HG02763 (cell line): ENCODE measurements at regions not wholly inside any gene's neighbourhood (a gene's known extent, or its start where the extent isn't known, plus 50 kb on each side); places are given as distances from the start of the nearest gene placed in this dataset.

Experiments
- ATAC-seq: cut with Tn5 transposase; IDR thresholded peaks from one replicate; pipeline ENCODE4 v1.9.1; 2021; ENCODE audit warnings: mild to moderate bottlenecking, moderate library complexity; ENCODE audit not compliant: unreplicated experiment

DNA sequence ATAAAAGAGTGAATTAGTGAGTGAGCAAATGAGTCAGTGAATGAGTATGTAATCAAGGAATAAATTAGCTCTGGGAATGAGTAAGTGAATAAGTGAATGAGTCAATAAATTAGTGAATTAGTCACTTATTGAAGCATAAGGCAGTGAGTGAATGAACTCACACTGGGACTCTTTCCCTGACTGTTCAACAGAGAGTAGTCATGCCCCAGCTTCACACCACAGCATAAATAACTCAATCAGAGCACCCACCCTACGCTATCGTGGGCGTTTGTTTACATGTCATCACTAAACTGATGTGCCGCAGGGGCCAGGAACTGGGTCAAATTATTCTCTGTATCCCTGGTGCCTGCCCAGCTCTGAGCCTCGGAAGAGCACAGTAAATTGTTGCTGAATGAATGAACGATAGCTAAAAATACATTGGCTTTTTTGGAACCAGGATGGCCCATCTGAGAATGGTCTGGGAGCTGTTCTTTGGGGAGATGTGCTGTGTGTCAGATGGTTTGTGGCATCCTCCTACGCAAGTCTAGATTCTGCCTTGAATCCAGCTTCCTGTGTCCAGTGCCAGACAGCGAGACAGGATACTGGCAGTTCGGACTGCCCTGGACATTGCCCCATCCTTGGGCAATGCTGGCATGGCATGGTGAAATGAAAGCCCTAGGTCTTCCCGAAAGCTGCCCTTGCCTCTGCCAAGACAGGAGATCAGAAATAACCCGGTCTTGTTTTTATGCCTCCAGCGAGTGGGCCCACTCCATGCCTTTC, 98.0 kb upstream of the RTL1 start:
- ATAC-seq: no peak

DNA sequence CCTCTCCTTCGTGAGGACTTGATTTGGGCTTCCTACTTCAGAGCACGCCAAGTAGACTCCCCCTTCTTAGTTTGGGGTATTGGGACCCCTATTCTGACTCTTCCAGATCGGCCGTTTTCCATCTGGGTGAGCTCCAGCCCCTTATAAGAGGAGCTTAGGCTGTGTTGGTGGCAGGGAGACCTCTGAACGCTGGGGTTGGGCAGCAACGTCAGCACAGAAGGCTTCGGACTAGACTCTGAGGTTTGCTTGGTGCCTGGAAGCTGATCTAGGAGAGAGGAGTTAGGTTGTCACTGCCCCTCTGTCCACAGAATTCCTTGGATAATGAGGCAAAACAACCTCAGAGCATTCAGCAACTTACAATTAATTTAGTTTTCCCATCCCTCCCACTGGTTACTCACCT, 99.2 kb upstream of the RTL1 start:
- no peak for ATAC-seq

DNA sequence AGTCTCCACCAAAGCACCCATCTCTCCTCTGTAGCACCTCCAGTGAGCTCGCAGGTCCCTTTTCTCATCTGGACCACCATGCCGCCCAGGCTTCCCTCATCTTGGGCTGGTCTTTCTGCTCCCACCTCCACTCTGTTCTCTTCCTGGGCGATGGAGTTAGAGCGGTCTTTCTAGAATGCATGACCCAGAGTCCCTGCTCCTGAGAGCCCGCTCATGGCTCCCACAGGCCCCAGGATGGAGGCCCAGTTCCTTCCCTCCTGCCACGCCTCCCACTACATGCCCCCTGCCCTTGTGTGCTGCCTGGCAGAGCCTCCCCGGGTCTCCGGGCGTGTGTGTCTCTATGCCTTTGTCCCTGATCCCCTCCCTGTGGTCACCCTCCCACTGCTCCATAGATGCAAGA, 100.7 kb upstream of the RTL1 start:
- ATAC-seq: no peak

DNA sequence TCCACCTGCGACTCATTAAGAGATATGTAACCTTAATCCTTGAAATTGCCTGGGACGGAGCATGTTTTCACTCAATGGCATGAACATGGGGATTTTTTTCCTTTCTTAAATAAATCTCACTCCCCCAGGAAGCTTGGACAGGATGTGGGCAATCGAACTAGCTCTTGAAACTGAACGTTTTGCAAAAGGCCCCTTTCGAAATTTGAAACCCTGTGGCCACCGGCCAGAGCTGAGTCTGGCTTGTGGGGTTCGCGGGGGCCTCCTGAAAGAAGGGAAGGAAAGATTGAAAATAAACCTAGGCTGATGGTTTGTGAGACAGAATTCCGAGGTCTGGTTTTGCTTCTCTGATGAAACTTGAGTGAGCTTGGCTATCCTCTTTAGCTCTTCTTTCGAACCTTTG, 101.4 kb upstream of the RTL1 start:
- no peak for ATAC-seq

DNA sequence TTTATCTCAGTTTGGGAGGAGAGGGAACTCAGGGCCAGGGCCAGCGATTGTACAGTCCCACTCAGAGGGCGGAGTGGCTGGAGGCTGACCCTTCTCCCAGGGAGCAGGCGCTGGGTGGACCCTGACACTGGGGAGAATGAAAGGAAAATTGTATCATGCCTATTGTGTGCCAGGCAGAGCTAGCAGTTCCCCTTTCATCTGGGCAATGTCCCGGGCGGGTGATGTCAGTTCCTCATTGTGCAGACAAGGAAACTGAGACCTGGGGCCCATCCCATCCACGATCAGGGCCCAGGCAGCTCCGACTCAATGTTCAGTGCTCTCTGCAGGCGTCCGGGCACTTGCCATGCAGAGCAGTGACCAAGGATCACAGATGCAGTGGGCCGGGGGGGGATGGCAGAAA, 101.9 kb upstream of the RTL1 start:
- no peak for ATAC-seq

DNA sequence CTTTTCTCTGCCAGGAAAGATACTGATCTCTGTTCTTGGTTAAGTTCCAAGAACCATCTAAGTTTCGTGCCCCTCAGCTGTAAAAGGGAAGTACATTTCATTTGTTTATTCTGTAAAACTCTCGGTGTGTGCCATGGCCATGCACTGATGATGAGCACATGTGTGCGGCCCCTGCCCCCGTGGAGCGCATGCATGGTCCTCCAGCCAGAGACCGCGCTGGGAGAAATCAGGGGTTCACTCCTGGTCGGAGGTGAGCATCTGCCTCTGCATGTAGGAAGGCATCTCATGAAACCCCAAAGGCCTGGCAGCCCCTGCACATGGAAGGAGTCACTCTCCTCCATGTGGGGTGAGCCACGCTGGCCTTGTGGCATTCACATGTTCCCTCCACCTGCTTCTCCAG, 102.5 kb upstream of the RTL1 start:
- ATAC-seq: no peak

DNA sequence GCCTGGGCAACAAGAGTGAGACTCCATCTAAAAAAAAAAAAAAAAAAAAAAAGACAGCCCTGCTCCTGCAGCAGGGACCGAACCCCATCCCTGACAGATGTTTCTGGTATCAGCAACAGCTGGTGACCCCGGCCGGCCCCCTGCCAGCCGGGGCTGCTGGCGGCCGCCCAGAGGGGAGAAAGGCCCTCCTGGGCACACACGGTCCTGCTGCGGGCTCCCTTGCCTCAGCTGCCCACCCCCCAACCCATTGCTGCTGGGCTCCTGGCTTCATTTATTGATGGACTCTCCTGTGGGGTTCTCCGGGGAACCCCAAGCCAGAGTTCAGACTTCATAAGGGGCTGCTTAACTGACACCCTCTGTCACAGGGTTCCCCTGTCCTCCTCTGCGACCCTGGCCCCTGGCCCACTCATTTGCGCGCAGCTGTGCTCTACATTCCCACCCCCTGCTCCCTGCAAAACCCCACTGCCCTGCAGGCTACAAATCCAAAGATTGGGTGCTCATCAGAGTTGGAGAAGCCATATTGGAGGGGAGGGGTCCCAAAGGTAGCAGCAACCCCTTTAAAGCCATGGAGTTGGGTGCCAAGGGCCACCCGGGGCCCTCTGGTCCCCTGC, 103.6 kb upstream of the RTL1 start:
- ATAC-seq: no peak

DNA sequence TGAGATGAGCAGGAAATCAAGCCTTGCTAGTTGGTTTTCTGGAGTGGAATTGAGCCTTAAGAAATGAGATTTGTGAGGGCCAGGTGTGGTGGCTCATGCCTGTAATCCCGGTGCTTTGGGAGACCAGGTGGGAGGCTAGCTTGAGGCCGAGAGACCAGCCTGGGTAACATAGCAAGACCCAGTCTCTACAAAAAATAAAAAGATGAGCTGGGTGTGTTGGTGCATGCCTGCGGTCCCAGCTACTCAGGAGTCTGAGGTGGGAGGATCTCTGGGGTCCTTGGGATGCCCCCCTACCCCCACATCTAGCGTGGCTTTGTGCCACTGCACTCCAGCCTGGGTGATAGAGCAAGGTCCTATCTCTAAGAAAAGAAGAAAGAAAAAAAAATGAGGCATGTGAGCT, 104.2 kb upstream of the RTL1 start:
- no peak for ATAC-seq

DNA sequence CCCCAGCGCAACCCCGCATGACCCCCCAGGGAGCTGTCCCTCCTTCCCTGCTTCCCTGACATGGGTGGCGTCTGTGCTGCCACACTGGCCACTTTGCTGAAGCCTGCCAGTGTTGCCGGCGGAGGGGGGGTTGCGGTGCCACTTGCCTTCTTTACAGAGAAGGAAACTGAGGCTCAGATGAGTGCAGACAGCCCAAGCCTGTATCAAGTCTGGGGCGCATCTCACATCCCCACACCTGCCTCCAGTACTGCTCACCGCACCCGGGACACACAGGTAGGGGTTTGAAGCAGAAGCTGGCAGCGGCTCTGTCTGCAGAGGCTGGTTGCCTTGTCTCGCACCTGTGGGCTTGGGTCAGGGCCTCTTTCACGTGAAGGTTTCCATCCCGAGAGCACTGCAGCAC, 104.7 kb upstream of the RTL1 start:
- ATAC-seq: no peak

DNA sequence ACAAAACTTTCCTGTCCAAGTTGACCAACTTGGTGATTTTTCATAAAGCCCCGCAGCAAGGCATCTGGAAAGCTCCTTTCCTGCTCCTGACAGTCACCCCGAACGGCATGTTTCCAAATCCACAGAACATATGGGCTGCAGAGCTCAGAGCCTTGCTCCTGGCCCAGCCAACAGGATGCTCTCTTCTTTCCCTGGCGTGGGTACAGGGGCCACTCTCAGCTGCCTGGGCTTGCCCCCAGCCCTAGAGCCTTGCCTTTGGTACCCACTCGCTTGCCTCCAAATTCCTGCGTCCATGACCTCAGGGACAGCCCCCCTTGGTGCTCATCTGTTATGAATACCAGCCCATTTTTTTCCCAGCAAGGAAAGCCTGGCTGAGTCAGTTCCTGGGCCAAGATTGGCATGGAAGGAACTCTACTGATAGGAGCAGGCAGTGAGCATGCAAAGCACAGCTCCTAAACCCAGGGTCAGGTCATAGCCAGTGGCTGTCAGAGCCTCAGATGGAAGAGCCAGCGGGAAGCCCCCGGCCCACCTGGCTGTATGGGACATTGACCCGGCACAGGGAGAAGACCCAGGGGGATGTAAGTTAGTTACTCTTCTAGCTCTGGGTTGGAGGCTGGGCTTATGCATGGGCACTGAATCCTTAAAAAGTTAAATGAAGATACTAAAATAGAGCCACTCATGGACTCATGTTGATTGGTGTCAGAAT, 105.3 kb upstream of the RTL1 start:
- ATAC-seq: no peak

DNA sequence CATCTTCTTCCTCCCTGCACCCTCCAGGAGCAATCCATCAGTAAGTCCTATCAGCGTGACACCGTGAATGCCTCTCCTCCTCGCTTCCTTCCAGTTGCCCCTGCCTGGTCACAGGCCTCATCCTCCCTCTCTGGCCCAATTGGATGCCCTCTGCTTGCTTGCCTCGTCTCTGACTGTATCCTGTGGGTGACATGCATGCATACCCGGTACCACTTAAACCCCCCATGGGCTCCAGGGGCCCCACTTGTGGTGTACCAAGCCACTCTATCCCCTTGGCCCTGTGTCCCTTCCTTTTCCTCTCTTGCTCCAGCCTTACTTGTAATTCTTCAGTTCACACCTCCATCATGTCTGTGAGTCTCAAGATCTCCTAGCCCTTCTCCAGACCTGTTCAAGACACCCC, 106.0 kb upstream of the RTL1 start:
- no peak for ATAC-seq

DNA sequence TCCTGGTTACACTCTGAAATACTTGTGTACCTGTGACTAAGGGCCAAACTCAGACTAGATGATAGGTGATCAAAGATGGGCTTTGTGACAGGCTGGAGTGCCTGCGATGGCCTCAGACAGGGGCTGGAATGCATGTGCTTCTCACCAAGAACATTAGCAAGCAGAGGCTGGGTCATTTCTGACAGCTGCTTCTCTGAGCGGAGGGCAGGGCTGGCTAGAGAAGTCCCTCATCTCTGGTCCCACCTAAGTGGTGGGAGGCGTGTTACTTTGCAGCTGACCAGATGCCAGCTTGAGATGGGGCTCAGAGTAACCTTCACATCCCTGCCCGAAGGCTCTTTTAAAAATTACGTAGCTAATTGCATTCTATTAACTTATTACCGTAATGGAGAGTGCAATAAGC, 106.8 kb upstream of the RTL1 start:
- no peak for ATAC-seq

DNA sequence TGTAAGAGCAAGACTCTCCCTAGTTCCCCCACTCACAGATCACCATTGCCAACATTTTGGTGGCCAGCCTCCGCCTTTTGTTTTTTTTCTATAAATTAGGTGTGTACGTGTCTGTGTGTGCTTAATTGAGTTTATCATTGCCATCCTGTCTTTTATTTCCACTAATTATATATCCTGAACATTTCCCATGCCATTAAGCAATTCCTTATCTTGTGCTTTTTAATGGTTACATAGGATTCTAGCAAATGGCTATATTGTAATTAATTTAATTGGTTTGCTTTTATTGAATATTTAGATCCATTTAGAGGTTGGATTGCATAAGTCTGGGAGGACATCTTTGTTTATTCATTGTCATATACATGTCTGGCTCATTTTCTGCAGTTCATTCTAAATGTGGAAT, 107.3 kb upstream of the RTL1 start:
- ATAC-seq: no peak

DNA sequence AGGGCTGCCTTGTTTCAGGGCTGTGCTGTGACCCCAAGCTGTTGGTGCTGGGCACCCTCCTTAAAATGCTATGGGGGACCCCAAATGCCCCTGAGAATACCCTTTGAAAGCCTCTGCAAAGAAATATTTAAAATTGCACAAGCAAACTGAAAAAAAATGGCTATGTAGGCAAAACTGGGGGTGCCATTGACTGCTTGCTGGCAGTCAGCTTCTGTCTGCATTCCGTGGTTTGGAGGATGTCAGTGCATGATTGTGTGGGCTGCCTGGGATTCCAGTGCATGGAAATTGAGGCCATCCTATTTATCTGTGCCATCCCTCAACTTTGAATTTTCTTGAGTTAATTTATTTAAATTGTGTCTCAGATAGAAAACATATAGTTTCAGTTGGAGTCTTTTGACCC, 113.7 kb upstream of the RTL1 start:
- no peak for ATAC-seq

DNA sequence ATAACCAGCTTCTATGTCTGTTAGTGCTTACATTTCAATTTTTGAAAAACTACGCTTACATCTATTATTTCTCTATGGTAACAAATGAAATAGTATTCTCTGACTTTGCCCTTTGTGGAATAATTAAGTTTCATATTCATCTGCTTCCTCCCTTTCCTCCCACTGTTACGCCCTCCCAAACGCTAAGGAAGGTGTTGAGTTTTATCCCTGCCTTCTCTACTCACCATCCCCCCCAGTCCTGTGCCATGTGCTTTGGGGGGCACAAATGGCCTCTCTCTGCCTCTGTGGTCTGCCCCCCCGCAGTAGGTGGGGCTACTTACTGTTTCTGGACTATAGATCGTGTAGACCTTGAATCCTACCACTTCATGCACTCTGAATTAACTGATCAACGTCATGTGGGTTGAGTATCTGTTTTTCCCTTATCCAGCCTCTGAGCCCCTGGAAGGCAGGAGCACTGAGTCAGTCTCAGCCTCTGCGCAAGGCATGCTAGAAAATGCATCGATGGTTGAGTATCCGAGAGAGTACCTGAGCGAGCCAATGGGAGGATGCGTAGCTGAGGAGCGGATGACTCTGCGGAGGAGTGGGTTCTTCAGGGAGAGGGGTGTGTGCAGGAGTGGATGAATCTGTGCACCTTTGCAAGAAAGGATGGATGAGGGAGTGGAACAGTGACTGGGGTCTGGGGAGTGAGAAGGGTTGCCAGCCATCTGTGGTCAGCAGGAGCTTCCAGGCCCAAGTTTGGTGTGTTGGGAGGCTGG, 114.5 kb upstream of the RTL1 start:
- no peak for ATAC-seq

DNA sequence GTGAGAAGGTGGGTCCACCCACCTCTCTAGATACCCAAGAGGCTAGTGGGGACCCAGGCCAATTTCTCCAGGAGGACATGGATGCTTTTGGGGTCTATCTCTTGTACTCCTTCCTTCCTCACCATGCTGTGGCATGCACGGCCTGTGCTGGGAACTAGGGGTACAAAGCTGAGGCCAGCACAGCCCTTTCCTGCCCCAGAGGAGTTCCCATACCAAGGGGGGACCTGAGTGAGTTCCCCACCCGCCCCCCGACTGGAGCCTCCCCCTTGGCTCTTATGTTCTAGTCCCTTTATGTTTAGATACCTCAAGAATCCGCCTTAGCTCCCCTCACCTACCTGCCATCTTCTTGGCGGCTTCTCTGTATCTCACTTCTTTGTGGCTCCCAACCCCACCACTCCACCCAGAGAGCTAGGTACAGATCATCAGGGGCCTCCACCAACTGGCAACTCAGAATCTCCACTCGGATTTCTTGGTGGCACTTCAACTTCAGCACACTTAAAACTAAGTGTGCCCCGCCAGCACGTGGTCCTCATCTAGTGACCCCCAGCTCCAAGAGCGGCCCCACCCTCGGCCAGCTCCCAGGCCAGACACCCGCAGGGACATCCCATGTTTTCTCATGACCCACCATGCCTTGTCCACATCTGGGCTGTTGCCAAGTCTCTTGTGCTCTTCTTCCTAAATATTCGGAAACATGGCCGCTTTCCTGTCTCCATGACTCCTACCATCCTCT, 115.2 kb upstream of the RTL1 start:
- ATAC-seq: no peak

DNA sequence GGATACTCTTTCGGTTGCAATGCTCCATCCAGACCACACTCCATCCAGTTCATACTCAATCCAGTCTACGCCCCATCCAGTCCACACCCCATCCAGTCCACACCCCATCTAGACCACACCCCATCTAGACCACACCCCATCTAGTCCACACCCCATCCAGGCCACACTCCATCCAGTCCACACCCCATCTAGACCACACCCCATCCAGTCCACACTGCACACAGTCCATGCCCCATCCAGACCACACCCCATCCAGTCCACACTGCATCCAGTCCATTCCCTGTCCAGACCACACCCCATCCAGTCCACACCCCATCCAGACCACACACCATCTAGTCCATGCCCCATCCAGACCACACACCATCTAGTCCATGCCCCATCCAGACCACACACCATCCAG, 116.0 kb upstream of the RTL1 start:
- no peak for ATAC-seq

DNA sequence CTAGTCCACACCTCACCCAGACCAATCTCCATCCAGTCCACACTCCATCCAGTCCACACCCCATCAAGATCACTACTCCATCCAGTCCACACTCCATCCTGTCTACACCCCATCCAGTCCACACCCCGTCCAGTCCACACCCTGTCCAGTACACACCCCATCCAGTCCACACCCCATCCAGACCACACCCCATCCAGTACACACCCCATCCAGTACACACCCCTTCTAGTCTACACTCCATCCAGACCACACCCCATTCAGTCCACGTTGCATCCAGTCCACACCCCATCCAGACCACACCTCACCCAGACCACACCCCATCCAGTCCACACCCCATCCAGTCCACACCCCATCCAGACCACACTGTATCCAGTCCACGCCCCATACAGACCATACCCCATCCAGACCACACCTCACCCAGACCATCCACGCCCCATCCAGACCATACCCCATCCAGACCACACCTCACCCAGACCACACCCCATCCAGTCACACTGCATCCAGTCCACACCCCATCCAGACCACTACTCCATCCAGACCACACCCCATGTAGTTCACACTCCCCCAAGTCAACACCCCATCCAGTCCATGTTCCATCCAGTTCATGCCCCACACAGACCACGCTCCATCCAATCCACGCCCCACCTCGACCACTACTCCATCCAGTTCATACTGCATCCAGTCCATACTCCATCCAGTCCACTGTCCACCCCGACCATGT, 116.6 kb upstream of the RTL1 start:
- ATAC-seq: no peak

DNA sequence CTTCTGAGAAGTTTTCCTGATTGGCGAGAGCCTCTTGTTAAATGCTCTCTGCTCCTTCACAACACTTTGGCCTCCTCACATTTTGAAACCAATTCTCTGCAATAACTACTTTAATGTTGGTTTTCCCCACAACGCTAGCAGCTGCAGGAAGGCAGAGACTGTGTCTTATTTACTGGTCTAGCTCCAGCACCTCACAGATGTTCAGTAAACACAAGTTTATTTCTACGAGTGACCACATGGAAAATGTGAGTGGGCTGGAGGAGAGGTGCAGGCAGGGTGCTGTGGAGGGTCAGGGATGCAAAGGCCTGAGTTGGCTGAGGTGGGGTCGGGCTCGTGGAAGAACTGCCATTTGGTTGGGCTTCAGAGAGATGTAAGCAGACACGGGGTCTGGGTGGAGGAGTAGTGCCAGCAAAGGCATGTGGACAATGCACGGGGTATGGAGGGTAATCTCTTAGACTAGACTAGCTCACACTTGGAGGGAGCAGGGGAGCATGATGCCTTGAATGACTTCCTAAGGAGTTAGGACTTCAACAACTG, 117.4 kb upstream of the RTL1 start:
- no peak for ATAC-seq

DNA sequence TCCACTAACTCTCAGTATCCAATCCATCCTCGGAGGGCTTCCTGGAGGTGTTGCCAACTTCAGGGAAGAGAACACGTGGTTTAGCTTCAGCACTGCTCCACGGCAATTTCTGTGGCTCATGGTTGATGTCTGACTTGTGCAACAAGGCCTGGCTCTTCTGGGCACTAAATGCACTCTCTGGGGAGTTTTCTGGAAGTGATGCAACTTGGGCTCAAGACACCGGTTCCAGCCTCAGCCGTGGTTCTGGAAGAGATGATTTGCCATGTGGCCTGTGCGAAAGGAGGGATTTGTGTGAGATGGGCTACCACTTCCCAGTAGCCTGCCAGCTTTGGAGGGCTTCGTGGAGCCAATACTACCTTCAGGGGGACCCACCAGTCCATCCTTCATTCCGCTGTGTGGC, 118.6 kb upstream of the RTL1 start:
- no peak for ATAC-seq
